Keratinocyte (primary cell): ENCODE measurements at regions not wholly inside any gene's neighbourhood (a gene's known extent, or its start where the extent isn't known, plus 50 kb on each side); places are given as distances from the start of the nearest gene placed in this dataset.

ENCODE experiments used
- DNase-seq: peaks from one replicate; pipeline ENCODE4 v3.0.0-alpha.2; 2011; ENCODE audit warnings: low read depth, missing footprints, low spot score
- FAIRE-seq: peaks from 2 replicates; lab custom pipeline; 2011; peaks lifted over from hg19 to GRCh38; lab: Jason Lieb, UNC
- H2AFZ ChIP-seq: 2 replicates; pipeline ENCODE4 v1.6.0; 2012; ENCODE audit warnings: low read length, control low read depth, inconsistent platforms; ENCODE audit not compliant: control insufficient read depth
- H3K27ac ChIP-seq: 2 replicates; pipeline ENCODE4 v1.5.1; 2011; ENCODE audit warnings: low read length; ENCODE audit not compliant: control insufficient read depth, insufficient read depth
- H3K27me3 ChIP-seq: 3 replicates; pipeline ENCODE4 v1.6.0; 2011; ENCODE audit warnings: low read length; ENCODE audit not compliant: control insufficient read depth, insufficient read depth; ENCODE audit errors: extremely low read depth
- H3K36me3 ChIP-seq, 2 experiments: 2 replicates in 1 of 2; 3 replicates in 1 of 2; pipeline ENCODE4 v1.5.1; 2011; ENCODE audit warnings: low read length in 2 of 2, mild to moderate bottlenecking in 1 of 2; ENCODE audit not compliant: control insufficient read depth in 2 of 2, insufficient read depth in 2 of 2; ENCODE audit errors: extremely low read depth in 1 of 2
- H3K4me1 ChIP-seq: 3 replicates; pipeline ENCODE4 v1.5.1; 2011; ENCODE audit warnings: low read length; ENCODE audit not compliant: control insufficient read depth, insufficient read depth; ENCODE audit errors: extremely low read depth
- H3K4me2 ChIP-seq: 3 replicates; pipeline ENCODE4 v1.6.0; 2011; ENCODE audit warnings: low read depth, low read length; ENCODE audit not compliant: control insufficient read depth, insufficient read depth; ENCODE audit errors: extremely low read depth
- H3K4me3 ChIP-seq, 3 experiments: fragments of 200-600 bp in 1 of 3; sonication (generic) in 1 of 3; 2 replicates in 2 of 3; 3 replicates in 1 of 3; pipeline ENCODE4 v1.5.1; 2011 to 2016; ENCODE audit warnings: low read length in 3 of 3, mild to moderate bottlenecking in 3 of 3, control low read depth in 2 of 3, inconsistent platforms in 1 of 3, low read depth in 1 of 3, mixed read lengths in 1 of 3, mixed run types in 1 of 3, moderate library complexity in 1 of 3; ENCODE audit not compliant: control insufficient read depth in 2 of 3, insufficient read depth in 2 of 3; ENCODE audit errors: extremely low read depth in 1 of 3
- H3K79me2 ChIP-seq: 2 replicates; pipeline ENCODE4 v1.6.0; 2012; ENCODE audit warnings: low read length; ENCODE audit not compliant: control insufficient read depth, insufficient read depth
- H3K9ac ChIP-seq: 3 replicates; pipeline ENCODE4 v1.6.0; 2011; ENCODE audit warnings: low read length; ENCODE audit not compliant: control insufficient read depth, insufficient read depth; ENCODE audit errors: extremely low read depth
- H3K9me1 ChIP-seq: 3 replicates; pipeline ENCODE4 v1.6.0; 2011; ENCODE audit warnings: low read length; ENCODE audit not compliant: control insufficient read depth, insufficient read depth; ENCODE audit errors: extremely low read depth
- H3K9me3 ChIP-seq: 2 replicates; pipeline ENCODE4 v1.5.1; 2012; ENCODE audit warnings: low read depth, low read length; ENCODE audit not compliant: control insufficient read depth
- H4K20me1 ChIP-seq: 3 replicates; pipeline ENCODE4 v1.6.0; 2011; ENCODE audit warnings: low read length; ENCODE audit not compliant: control insufficient read depth, insufficient read depth; ENCODE audit errors: extremely low read depth
- CTCF ChIP-seq, 3 experiments: IDR thresholded peaks in 1 of 3; conservative IDR thresholded peaks in 1 of 3; optimal IDR thresholded peaks in 1 of 3; 2 replicates in 2 of 3; 3 replicates in 1 of 3; pipeline versions ENCODE3 to v1.5.1; 2011; ENCODE audit warnings: low read length in 3 of 3, mild to moderate bottlenecking in 3 of 3, moderate library complexity in 2 of 3, control low read depth in 1 of 3, inconsistent platforms in 1 of 3; ENCODE audit not compliant: insufficient read depth in 2 of 3; ENCODE audit errors: extremely low read depth in 1 of 3
- EZH2 ChIP-seq: IDR thresholded peaks from one replicate; pipeline ENCODE4 v1.6.1; 2012; ENCODE audit warnings: inconsistent platforms, mild to moderate bottlenecking, low read length, moderate library complexity
- dilution Hi-C: fragments of 300-500 bp; cut with MboI; formaldehyde crosslinking; loops from one replicate; pipeline ENCODE4 v1.7.0; 2020; ENCODE audit warnings: low sequenced_read_pairs; ENCODE audit not compliant: extremely low pct_ligation_motif_present

DNA sequence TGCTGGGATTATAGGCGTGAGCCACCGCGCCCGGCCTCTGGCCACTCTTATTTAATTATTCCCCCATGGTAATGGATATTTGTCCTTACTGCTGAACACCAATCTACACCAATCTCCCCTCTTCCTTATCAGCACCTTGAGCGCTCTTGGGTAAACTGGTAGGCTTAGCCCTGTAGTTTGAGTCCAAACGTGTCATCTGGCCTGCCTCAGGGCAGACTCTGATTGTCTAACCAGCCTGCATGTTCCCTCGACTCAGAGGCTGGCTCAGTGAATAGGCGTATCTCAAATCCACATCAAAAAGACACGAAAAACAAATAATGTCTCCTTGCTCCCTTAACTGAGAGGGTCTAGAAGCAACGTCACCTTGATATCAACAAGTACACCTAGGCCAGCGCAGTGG is 260.9 kb downstream of the TFAP2C start:
- FAIRE-seq (no peak), DNase-seq (no peak)
- Histone ChIP-seq H3K9me1 (no peaks in the 10 kb centered on the region), H3K4me2 (no peak overlapping the region), H3K9me3 (no peaks in the 10 kb centered on the region), H2AFZ (no peak overlapping the region), H3K27me3 (no peaks in the 10 kb centered on the region), H3K9ac (no peak overlapping the region), H3K4me1 (no peaks in the 10 kb centered on the region), H3K36me3 (no peaks in the 10 kb centered on the region), H3K4me3 (no peak overlapping the region), H3K27ac (no peak overlapping the region), H4K20me1 (no peaks in the 10 kb centered on the region), H3K79me2 (no peaks in the 10 kb centered on the region)
- dilution Hi-C loops = no loop called here
- TF ChIP-seq EZH2 (no peak), CTCF (optimal IDR thresholded peaks at IDR 0.05 in 1 of 3, IDR thresholded peaks at IDR 0.05 in 1 of 3, conservative IDR thresholded peaks at IDR 0.05 in 1 of 3; ENCODE audit: extremely low read depth in 1 of 3, insufficient read depth in 2 of 3, low read length in 3 of 3) (no peak)

- H3K36me3 ChIP-seq = no peaks in the 10 kb centered on the region
- H4K20me1 ChIP-seq = no peaks in the 10 kb centered on the region
- no peak for DNase-seq
- no peak for TF ChIP-seq CTCF (optimal IDR thresholded peaks at IDR 0.05 in 1 of 3, IDR thresholded peaks at IDR 0.05 in 1 of 3, conservative IDR thresholded peaks at IDR 0.05 in 1 of 3; ENCODE audit: extremely low read depth in 1 of 3, insufficient read depth in 2 of 3, low read length in 3 of 3)
- no peak for TF ChIP-seq EZH2
- no peak for FAIRE-seq
- H3K9ac ChIP-seq = no peak overlapping the region
- no peak overlapping the region for H3K27ac ChIP-seq
- no peaks in the 10 kb centered on the region for H3K4me1 ChIP-seq
- no peaks in the 10 kb centered on the region for H3K27me3 ChIP-seq
- H3K4me3 ChIP-seq = no peak overlapping the region
- no peak overlapping the region for H3K4me2 ChIP-seq
- no peaks in the 10 kb centered on the region for H3K9me1 ChIP-seq
- no peaks in the 10 kb centered on the region for H3K9me3 ChIP-seq
- dilution Hi-C loops = no loop called here
- H2AFZ ChIP-seq = no peak overlapping the region
- no peaks in the 10 kb centered on the region for H3K79me2 ChIP-seq
These were observed 264.3 kb downstream of the TFAP2C start for GRCh38 chr20:56893226-56893917.
